Activated CD4-positive, alpha-beta T cell treated with anti-CD3 and anti-CD28 coated beads for 48 hours (primary cell): ENCODE measurements at regions not wholly inside any gene's neighbourhood (a gene's known extent, or its start where the extent isn't known, plus 50 kb on each side); places are given as distances from the start of the nearest gene placed in this dataset.

Experiments used
- DNase-seq: peaks from one replicate; pipeline ENCODE4 v3.0.0-alpha.2; 2020

DNA sequence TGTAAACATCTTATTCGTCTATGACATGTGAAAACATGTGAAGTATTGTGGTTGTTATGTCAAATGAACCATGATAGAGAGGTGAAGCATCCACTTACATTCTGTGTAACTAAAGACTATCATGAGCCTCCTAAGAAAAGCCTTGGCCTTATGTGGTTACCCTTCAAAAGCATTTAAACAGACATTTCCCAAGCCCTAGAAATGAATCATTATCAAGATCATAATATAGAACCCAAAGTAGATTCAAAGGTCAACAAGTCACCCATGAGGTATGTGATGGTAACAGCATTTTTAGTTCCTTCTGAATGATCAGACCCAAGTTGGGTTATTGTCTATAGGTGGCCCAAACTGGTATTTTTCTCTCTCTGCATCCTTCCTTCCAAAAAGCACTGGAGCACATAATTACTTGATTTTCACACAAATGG is 408.0 kb downstream of the TBL1XR1 start:
- no peak for DNase-seq

GRCh38 chr3:176787506-176787905 is 409.8 kb downstream of the TBL1XR1 start:
- no peak for DNase-seq

DNA sequence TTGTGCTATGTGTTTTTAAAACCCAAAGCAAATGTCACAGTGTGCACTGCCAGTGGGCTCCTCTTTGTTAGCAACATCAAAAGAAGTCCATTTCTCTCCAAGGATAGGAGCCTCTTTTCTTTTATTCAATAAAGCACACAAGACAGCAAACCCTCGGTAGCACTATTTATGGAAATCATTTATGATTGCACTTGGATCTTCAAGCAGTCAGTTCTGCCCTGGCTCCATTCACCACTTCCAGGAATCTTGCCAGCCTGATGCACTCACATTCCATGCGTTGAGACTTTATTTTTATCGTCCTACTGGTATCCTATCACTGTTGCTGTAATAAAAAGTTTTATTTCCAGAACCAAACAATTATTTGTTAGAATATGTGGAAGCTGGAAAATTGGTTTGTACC is 412.1 kb downstream of the TBL1XR1 start:
- no peak for DNase-seq

DNA sequence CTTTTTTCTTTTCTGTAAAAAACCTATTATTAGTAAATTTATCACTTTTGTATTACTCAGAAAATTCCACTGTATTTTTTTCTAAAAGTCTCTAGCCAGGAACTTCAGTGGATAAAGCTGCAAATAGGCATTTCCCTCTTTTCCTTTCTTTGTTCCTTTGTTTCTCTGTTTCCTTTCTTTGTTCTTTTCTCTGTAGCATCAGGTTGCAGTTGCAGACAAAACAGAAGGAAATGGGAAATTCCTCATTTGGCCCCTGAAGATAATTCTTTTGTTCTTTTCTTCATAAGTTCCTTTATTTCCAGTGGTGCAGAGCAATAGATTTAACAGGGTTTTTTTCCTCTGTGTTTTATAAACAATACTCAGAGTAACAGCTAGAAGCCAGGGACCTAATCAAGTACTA is 416.5 kb downstream of the TBL1XR1 start:
- no peak for DNase-seq

- DNase-seq, result no peak
These were observed 420.6 kb downstream of the TBL1XR1 start for GRCh38 chr3:176776622-176777175.

DNA sequence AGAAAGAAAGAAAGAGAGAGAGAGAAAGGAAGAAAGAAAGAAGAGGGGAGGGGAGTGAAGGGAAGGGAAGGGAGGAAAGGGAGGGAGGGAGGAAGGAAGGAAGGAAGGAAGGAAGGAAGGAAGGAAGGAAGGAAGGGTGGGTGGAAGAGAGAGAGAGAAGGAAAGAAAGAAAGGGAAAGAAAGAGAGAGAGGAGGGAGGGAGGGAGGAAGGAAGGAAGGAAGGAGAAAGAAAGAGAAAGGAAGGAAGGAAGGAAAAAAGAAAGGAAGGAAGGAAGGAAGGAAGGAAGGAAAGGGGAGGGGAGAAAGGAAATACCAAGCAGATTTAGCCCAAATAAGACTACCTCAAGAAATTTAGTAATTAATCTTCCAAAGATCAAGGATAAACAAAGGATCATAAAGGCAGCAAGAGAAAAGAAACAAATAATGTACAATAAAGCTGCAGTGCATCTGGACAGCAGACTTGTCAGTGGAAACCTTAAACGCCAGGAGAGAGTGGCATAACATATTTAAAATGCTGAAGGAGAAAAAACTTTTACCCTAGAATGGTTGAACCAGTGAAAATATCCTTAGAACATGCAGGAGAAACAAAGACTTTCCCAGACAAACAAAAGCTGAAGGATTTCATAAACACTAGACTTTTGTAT is 427.6 kb downstream of the TBL1XR1 start:
- DNase-seq, result no peak

GRCh38 chr3:176767385-176767784 is 429.9 kb downstream of the TBL1XR1 start:
- DNase-seq, result no peak

GRCh38 chr3:176766862-176767261 is 430.4 kb downstream of the TBL1XR1 start:
- DNase-seq, result no peak

DNA sequence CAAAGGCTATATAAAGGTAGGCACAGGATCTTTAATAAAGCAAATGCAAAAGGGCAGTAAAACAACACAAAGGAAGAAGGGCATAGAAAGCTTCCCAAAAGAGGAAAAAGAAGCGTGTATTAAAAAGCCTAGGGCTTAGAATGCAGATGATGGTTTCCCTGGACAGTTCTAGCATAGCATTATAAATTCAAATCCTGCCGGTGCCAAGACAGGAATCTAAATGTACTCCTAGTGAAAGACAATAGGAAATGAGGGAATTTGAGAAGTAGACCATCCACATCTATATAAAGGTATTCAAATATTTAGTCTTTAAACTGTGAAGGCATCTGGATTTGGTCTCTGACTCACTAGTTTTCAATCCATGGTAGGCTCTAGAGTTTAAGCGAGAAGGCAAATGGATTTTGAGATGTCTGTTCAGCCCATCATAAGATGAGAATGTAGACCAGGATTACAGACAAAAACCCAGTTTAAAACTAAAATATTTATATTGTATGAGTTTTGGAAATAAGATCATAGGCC is 431.8 kb downstream of the TBL1XR1 start:
- DNase-seq, result no peak

DNA sequence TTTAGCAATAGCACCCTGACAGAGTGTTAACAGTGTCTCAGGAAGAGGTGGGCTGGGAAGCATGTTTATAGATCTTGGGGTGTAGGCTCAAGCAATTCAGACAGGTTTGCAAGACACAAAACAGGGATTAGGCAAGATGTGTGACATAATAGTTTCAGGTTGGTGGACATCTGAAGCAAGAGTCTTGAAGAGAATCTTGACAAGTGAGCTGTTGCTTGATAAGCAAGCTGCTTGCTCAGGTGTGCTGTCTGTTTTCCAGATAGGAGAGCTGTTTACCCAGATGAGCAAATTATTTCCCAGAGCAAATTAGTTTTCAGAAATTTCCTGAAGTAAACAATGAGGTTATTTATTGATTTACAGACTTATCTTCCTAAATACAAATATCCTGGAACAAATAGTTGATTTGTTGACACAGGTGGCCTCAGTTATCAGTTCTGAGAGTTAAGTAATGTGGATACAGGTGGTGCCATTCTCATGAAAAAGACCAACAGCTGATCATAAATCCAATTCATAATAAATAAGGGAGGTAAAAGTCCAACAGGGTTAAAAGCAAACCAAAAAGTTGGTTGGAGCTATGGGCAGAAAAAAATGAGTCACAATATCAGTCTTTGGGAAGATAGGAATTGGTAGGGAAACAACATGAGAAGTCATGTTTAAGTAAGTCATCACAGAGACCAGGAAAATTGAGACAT is 437.3 kb downstream of the TBL1XR1 start:
- DNase-seq, result no peak

DNA sequence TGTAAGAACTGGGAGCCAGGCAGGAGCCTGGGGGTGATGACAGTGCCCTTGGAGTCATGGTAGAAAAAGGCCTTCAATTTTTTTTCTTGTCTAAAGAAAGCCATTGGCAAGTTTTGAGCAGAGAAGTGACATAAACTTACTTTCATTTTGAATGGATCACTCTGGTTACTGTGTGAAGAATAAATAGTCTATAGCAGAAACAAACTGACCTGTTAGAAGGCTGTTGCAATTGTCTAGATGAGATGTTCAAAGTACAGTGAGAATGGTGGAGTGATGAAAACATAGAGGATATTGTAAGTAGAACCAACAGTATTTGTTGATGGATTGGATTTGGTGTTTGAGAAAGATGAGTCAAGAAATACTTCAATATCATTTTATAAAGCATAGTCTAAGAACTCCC is 439.9 kb downstream of the TBL1XR1 start:
- no peak for DNase-seq

DNA sequence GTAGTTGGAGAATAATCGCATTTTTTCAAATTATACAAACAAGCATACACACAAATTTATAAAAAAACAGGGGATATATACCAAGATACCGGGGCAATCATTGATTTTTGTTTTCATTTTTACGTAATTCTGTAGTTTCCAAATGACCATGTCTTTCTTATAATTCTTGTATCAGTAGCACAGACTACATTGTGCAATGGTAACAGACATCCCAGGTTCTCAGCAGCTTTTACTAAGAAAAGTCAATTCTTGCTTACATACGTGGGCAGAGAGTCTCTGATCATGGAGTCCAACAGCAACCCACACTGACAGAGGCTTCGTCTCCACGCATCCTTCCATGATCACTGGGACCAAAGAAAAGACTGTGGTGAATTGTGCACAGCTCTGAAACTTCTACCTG is 441.3 kb downstream of the TBL1XR1 start:
- DNase-seq, result no peak

- DNase-seq, result no peak
These were observed 441.7 kb downstream of the TBL1XR1 start for GRCh38 chr3:176755552-176755951.

DNA sequence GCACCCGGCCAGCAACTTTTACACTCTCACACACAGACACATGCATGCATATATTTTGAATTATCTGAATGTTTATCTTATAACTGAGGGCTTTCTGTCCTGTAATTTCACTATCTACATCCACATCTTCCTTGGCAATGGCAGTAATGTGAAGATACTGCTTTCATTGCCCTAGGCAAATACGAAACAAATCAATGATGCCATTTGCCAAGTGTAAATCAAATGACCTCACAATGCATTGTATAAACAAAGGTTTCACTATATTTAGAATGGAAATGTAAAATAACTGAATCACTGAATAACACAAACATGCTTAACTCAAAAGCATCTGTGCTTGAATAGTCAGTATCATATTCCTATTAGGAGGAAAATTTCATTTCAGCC is 455.6 kb downstream of the TBL1XR1 start:
- DNase-seq, result no peak

GRCh38 chr3:176740906-176741663 is 456.2 kb downstream of the TBL1XR1 start:
- DNase-seq, result no peak

- no peak for DNase-seq
These were observed 458.1 kb downstream of the TBL1XR1 start for GRCh38 chr3:176739159-176739558.

DNA sequence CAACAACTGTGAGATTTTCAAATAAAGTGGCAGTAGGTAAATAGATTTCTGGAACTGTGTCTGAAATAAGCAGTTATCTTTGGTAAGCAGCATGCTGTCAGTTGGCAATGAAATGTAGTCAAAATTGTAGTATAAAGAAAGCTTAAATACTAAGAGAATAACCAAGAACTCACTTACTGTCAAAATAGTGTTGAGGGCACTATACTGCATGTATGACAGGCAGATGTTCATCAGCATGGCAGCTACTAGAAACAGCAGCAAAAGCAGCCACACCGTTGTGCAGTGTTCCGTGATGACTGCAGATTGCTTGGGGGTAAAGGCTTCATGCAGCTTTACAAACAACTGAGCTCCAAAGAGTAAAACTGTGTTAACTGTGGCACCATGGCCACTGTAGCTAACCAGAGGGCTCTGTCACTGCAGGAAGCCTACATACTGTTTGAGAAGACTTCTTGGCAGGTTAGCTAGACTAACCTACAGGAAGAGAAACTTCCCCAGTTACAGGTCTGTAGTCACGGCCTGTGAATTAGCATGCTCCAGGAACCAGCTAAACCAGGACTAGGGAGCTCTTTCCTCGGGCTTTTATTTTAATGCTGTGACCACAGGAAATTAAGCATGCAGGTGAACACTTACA is 459.7 kb downstream of the TBL1XR1 start:
- no peak for DNase-seq

DNA sequence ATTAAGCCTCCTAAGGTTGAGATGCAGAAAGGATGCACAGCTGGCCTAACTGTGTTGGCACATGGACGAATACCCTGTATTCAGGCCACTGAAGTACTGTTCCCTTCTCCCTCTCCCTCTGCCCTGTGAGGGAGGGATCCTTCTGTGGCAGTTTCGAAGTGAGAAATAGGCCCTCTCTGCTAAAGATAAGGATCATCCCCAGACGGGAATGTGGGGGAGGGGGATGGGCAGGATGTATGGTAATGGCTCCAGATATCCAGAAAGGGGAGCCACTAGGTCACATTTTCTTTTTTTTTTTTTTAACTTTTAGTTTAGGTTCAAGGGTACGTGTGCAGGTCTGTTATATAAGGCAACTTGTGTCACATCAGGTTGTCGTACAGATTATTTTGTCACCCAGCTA is 463.1 kb downstream of the TBL1XR1 start:
- no peak for DNase-seq

DNA sequence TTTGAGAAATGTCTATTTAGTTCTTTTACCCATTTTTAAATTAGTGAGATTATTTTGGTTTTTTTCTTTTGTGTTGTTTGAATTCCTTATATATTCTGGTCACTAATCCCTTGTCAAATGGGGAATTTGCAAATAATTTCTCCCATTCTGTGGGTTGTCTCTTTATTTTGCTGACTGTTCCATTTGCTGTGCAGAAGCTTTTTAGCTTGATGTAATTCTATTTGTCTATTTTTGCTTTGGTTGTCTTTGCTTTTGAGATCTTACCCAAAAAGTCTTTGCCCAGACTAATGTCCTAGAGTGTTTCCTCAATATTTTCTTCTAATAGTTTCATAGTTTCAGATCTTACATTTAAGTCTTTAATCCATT is 472.9 kb downstream of the TBL1XR1 start:
- DNase-seq, result no peak

DNA sequence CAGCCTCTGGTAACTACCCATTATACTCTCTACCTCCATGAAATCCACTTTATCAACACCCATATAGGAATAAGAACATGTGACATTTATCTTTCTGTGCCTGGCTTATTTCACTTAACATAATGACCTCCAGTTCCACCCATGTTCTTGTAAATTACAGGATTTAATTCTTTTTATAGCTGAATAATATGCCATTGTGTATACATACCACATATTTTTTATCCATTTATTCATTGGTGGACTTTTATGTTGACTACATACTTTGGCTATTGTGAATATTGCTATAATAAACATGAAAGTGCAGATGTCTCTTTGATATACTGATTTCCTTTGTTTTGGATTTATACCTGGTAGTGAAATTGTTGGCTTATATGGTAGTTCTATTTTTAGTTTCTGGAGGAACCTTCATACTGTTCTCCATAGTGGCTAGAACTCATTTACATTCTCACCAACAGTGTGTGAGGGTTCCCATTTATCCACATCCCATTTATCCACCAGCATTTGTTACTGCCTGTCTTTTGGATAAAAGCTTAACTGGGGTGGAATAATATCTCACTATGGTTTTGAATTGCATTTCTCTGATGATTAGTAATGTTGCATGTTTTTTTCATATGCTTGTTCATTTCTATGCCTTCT is 473.4 kb downstream of the TBL1XR1 start:
- DNase-seq, result no peak

DNA sequence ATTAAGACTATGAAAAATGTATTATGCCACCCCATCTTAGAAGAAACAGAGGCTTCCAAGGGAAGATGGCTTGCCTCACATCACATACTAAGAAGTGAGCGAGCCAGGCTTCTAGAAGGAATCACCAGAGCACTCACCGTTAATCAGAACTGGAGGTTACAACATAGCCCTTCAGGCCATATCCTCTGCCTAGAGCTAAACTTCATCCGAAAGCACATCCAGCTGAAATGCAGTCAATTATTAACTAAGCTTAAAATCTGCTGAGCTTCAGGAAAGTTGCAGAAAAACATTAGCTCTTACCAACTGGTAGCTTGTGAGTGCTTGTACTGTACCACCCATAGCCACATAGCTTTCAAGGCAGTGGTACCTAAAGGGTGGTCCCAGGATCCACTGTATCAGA is 483.2 kb downstream of the TBL1XR1 start:
- DNase-seq, result no peak

DNA sequence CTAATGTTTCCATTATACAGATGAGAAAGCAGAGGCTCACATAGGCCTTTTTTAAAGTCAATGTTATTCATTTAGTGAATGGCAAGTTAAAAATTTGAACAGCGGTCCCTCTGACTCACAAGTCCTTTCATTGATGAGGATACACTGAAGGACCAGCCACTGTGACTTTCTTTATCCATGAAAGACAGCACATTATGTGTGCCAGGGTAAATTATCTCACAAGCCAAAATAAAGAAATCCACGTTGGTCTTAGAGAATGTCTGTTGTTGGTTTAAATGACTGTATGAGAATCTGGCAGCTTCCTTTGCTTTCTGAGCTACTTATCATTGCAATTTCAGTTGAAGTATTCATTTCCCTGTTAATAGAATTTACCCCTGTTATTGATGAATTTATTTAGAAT is 485.1 kb downstream of the TBL1XR1 start:
- DNase-seq, result no peak

- no peak for DNase-seq
These were observed 498.0 kb downstream of the TBL1XR1 start for GRCh38 chr3:176699288-176699687.
